Tongue (tissue), 1 donor: ENCODE measurements at regions not wholly inside any gene's neighbourhood (a gene's known extent, or its start where the extent isn't known, plus 50 kb on each side); places are given as distances from the start of the nearest gene placed in this dataset.

ENCODE experiments used
- DNase-seq: peaks from one replicate; pipeline ENCODE4 v3.0.0-alpha.2; 2015

- DNase-seq, result no peak
Observed at GRCh38 chr7:46489106-46489505, 568.0 kb upstream of the IGFBP3 start.

DNA sequence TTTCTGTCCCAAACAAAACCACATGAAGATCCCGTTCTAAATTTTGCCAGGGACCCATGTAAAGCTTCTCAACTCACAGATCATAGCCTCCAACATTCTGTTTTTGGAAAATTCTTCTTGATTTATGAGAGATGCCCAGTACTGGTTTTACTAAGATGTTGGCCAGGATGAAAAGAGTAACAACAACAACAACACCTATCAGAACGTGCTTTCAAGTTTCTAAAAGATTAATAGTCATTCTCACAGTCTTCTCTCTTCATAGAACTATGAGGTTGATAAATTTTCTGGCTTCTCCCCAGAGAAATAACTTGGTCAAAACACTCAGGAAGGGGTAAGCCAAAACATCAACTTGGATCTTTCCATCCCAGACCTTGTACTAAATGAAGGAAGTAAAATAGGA lies 567.5 kb upstream of the IGFBP3 start:
- DNase-seq, result no peak

DNA sequence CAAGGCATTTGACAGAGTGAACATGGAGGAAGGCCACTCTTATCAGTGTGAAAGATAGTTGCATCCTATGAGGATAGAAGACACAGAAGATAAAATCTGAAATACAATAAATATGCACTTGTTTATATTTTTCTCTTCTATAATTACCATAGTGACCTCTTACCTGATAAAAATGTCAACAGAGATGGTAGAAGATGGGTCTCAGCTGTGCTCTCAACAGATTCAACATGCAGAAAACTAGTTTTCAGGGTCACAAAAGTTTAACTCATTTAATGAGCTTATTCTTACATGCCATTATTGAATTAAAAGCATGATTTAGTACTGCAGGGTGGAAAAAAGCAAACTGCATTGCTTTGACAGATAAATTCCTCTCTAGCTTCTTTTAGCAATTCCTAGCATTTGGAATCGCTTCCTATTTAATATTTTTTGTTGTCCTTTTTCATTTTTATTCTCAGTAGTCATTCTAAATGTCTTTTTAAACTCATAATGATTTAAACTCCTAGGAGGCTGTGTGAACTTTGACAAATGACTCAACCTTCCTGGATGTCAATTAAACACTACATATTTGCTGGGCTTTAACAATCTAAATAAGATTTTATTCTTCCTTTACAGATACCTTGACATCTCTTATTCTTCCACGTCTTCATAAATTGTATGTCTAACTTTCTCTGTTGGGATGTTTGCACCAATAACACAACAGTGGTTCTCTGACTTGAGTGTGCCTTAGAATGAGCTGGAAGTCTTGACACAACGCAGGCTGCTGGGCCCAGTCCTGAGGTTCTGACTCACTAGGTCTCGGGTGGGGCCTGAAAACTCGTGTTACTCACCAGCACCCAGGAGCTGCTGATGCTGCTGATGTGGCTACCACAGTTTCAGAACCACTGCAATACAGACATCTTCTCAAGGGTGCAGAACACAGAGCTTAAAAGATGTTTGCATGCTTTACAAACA lies 565.5 kb upstream of the IGFBP3 start:
- no peak for DNase-seq

- DNase-seq, result no peak
Observed at GRCh38 chr7:46485481-46486065, 564.5 kb upstream of the IGFBP3 start.

DNA sequence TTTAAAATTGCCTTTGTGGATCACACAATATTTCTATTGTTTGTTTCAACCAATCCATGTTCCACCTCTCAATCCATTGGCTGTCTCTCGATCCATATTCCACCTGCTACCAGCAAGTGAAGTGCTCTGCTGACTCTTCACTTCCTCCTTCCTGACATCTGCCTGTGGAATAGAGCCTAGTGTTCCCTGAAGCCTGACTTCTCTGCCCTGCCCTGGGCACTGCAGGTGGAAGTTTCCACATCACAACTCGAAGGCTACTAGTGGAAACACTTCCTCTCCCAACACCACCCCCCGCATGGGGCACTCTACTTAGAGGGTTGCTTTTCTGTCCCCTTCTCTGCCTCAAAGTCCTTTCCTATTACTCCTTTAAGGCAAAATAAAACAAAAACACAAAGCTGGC lies 563.8 kb upstream of the IGFBP3 start:
- DNase-seq, result no peak

- no peak for DNase-seq
Observed at GRCh38 chr7:46480619-46481018, 559.5 kb upstream of the IGFBP3 start.

DNA sequence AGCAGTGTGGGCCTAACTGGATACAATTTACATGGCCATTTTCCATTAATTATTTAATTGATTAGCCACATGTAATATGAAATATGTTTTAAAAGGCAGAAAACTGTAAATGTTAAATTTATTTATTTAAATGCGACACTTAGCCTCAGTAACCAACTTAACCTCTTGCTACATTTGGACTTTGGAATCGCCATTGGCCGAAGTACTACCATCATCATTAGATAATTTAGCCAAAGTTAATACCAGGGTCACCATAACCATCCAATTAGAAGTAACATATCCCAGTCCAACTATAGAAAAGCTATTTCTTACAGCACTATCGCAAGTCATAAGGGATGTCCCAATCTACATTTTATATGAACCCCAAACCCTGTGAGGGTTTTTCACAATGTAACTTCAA lies 558.6 kb upstream of the IGFBP3 start:
- DNase-seq, result no peak

DNA sequence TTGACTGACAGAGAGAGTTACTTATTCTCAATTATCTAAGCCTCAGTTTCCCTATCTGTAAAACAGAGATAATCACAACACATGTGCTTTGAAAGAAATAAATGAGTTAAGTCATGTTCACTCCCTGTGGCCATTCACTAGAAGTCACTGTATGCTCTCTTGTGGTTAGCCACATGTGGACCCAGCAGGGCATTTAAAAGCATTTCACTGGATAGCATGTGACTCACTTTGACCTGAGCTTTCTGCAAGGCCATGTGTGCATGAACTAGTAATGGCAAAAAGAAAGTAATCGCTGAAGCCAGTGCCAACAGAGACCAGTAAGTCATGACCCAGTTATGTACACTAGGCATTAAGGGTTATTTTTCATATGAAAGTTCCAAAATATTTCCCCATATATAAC lies 557.0 kb upstream of the IGFBP3 start:
- DNase-seq, result no peak

DNA sequence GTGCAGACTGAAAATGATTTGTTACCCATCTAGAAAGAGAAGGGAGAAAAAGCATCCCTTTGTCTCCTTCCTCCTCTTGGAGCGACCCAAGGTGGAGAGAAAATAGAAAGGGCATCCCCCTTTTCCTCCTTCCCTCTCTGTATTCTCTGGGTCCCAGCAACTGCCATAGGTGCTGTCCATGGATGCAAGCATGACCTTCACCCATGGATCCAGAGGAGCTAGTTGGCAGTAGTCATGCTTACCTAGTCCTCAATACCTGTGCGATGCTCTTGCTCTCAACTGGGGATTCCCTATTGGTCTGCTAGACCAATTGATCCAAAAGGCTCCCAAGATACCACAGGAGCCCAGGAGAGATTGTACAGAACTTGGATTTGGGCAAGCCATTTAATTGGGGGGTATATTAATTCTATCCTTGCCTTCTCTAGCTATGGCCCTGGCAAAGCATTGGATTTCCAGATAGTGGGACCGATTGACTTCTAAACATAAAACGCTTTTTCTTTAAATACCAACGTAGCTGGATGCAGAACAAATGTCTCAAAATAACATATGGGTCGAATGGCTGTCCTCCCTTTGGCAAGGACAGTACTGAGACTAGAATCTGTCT lies 547.8 kb upstream of the IGFBP3 start:
- DNase-seq, result no peak

DNA sequence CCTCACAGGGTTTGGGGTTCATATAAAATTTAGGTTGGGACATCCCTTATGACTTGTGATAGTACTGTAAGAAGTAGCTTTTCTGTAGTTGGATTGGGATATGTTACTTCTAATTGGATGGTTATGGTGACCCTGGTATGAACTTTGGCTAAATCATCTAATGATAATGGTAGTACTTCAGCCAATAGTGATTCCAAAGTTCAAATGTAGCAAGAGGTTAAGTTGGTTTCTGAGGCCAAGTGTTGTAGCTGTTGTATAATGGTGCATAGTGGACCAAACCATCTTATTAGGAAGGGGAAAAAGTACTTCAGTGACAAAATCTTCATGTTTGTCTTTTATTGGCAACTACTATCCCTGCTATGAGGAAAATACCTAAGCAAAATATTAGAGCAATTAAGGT lies 542.1 kb upstream of the IGFBP3 start:
- no peak for DNase-seq

DNA sequence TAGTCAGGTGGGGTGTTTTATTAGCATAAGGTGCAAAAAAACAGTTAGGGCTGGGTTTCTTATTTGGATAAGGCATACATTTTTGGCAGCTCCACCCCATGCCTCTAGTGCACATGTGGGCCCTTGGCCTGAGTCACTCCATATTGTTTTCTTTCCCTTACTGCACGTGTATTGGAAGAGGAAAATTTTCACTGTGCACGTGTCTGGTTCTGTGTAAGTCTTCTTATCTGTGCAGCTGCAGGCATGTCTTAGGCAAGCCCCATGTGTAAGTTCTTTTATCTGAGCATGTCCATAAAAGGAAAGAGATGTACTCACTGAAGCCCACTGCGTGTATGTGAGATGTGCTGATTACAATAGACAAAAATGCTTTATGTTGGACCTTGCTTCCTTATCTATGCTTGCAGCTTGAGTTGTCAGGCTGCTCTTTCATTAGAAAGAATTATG lies 540.3 kb upstream of the IGFBP3 start:
- DNase-seq, result no peak

DNA sequence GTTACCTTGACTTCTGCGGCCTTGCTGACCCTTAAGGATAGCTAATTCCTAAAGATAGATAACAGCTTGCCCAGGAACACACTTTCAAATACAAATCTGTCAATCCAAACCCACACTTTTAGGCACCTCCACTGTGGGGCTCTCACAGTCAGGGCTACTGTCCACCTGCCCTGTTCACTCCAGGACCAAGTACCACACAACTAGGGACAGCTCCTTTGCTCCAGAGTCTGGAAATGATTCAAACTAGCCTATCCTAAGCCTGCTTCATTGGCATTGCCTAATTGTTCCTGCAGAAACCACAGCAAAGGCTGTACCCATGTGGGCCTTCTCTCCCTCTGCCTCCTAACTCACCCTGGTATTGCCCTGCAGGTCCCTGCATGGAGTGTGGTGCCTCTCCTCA lies 538.9 kb upstream of the IGFBP3 start:
- no peak for DNase-seq

DNA sequence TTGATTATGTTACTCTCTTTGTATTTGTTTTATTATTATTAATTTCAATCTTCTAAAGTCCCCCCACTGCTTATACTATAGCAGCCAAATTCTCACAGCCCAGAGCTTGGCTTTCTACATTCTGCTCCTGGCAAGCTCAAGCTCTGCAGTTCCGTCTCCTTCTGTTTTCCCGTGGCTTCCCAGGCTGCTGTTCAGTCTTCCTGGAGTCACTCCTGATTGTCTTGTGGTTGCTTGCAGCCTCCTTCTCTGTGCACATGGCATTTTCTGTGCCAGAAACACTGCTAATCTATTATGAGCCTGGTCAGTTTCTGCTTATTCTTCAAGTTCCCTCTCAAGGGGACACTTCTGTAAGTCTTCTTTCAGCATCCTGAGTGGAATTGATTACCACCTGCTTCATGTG lies 533.7 kb upstream of the IGFBP3 start:
- peak; percentile 65 for DNase-seq

DNA sequence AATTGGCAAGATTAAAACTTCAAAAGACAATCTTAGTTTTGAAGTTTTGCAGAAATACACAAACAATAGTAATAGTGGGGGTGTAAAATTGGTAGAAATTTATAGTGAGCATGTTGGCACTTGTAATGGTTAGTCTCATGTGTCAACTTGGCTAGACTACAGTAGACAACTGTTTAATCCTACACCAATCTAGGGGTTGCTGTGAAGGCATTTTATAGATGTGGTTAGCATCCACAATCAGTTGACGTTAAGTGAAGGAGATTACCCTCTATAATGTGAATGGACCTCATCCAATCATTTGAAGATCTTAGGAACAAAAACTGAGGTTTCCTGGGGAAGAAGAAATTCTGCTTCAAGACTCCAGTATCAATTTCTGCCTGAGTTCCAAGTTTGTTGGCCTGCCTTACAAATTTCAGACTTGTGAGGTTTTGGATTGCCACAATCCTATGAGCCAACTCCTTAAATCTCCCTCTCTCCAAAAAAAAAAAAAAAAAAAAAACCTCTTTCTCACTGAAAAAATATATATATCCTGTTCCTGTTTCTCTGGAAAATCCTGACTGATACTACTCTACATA lies 531.6 kb upstream of the IGFBP3 start:
- peak; percentile 48 for DNase-seq

GRCh38 chr7:46451846-46452245 lies 530.8 kb upstream of the IGFBP3 start:
- no peak for DNase-seq

DNA sequence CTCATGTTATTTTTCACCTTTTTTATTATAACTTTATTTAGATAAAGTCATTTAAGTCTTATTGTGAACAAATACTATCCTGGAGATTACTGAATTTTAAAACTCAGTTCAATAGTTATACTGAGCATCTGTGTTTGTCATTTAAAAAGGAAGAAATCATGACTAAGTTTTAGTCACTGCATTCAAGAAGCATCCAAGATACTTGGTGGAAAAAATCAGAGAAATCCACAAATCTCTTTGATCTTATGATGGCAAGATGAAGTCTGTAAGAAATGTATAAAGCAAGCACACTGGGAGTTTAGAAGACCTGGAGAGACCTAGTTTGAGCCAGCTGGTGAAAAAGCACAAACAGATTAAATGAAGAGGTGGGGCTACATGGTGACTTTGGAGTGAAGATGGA lies 529.8 kb upstream of the IGFBP3 start:
- DNase-seq, result no peak

DNA sequence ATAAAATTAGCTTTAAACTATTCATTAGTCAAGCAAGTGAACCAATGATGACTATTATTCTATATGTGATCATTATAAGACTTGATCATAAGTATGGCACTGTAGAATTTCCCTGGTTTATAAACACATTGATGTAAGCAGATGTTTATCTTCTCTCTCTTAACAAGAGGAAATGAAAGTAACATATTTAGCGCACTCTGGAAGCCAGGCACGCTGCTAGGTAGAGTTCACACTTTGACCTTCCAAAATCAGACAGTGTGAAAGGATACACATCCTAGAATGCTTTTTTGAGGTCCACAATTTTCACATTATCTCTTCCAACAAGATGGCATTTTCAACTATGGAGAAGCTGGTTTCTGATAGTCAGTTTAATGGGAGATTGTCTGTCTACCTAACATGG lies 529.4 kb upstream of the IGFBP3 start:
- DNase-seq, result no peak

- no peak for DNase-seq
Observed at GRCh38 chr7:46449743-46450142, 528.7 kb upstream of the IGFBP3 start.

- DNase-seq, result no peak
Observed at GRCh38 chr7:46448478-46448877, 527.4 kb upstream of the IGFBP3 start.

DNA sequence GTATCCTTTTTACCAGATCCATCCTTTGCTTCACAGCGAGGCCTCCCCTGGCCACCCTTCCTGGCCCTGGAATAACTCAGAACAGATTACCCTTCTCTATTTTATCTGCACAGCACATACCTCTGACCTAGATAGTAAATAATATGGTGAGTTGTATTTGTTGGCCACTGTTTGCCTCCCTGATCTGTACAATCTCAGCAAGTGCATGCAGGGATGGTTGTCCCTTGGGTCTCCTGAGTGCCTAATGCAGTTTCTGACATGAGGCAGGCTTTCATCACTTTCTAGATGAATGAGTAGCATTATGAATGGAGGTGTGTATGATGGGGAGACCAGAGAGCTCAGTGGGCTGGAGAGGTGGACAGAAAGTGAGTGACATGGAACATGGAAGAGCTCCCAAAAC lies 525.1 kb upstream of the IGFBP3 start:
- DNase-seq, result no peak

- no peak for DNase-seq
Observed at GRCh38 chr7:46444256-46444655, 523.2 kb upstream of the IGFBP3 start.

DNA sequence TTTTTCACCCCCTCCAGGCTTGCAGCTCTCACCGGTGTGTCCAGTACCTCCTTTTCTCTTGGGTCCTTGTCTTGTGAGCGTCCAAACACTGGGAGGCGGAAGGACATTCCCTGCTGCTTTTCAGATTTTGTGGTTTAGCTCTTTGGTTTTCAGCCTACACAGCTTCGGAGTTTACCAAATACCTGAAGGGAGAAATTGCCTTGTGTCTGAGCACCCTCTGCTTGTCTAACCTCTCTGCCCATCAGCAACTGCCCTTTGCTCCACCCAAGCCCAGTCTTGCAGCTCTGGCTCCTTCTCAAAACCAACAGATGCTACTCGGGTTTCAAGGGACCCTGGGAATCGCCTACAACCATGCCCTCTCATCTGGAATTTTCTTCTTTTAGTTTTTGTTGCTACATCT lies 519.1 kb upstream of the IGFBP3 start:
- DNase-seq, result no peak

GRCh38 chr7:46432708-46433107 lies 511.6 kb upstream of the IGFBP3 start:
- DNase-seq, result no peak
